ENCODE measurements at regions not wholly inside any gene's neighbourhood (a gene's known extent, or its start where the extent isn't known, plus 50 kb on each side); places are given as distances from the start of the nearest gene placed in this dataset.

DNA sequence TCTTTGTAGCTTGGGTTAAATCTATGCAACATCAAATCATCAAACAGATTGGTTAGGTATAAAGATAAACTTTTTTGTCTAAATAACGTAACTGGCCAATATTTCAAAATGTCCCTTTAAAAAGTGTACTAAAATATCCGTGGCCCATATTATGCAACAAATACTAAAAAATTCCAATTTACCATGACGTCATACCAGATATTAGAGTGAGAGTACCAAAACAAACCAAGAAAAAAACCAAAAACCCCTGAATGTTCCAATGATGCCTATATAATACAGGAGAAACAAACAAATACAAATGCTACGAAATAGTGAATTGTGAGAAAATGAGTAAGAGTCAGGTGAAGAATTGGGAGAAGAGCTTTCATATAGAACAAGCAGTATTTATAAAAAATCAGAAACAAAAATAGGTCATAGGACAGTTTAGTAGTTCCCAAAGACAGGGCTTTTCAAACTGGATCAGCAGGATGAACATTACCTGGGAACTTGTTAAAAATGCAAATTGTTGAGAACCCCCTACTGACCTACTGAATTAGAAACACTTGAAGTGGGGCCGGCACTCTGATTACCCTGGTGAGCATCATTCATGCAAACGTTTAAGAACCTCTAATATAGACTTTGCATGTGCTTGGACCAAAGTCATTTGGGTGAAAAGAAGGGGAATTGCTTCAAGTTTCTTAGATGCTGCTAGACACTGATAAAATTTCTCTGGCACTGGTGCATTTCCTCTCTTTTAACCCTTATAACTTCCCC lies 753.7 kb downstream of the DSC3 start:
- no peak for DNase-seq

- DNase-seq, result peak; percentile 2
Measured at GRCh38 chr18:30280861-30281470, 761.6 kb downstream of the DSC3 start.

DNA sequence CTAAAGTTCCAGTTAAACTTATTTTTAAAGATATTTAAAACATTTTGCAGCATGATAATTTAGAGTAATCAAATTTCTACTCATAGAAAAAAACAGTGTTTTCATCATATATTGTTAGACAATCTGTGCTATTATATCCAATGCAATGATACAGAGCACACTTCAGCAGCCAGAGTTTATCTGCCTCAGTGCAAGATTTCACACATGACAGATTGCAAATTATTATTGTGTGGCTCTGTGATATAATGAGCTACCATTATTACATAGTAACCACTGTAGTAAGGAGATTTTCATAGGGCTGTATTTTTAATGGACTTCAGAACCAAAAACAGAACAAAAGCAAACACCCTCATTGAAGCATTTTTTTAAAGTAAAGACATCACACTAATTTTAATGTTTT lies 762.4 kb downstream of the DSC3 start:
- no peak for DNase-seq

DNA sequence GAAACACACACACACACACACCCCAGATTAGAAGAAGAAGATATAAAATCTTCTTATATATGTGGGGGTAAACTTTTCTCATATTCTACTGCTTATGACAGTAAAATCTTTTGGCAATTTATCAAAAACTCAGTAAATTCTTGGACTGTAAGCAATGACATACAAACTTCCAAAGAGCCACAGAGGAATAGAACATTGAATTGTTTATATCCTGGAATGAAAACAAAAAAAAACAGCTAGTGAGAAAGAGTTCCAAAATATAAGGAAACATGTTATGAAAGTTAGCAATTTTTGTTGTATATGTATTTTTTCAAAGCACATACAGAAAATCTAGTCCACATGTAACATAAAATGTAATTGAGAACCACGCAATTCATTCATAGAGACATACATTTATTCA lies 764.9 kb downstream of the DSC3 start:
- DNase-seq, result no peak

DNA sequence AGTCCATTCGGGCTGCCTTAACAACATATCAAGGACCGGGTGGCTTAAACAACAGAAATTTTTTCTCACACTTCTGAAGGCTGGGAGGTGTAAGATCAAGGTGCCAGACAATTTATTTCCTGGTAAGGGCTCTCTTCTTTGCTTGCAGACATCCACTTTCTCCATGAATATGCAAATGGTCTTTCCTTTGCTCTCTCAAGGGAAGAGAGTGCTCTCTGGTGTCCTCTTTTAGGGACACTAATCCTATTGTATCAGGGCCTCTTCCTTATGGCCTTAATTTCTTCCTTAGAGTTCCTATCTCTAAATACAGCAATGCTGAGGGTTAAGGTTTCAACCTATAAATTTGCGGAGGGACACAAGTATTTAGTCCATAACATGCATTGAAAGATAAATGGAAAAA lies 770.8 kb downstream of the DSC3 start:
- no peak for DNase-seq

DNA sequence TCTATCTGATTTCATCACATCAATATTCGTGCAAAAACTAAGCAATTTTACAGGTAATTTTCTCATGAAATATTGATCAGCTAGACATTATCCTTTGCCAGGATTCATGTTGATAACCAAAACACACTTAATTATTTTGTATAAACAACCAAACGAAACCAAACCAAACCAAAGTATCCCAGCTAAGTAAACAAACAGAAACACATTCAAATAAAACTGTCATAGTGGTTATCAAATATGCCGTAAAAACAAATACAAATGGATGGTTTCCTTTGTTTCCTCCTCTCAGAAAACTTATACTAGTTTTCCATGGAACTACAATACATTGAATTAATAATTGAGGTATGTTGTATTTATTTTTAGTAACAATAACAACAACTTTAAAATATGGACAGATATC lies 777.4 kb downstream of the DSC3 start:
- no peak for DNase-seq

DNA sequence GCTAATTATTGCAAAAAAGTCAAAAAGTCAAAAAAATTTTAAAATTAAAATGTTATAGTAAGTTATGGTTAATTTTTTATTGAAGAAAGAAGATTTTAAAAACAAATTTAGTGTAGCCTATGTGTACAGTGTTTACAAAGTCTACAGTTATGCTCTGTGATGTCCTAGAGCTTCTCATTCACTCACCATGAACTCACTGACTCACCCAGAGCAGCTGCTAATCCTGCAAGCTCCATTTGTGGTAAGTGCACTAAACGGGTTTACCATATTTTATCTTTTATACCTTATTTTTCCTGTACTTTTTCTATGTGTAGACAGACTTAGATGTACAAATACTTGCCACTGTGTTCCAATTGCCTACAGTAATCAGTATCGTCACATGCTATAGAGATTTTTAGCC lies 788.2 kb downstream of the DSC3 start:
- no peak for DNase-seq

DNA sequence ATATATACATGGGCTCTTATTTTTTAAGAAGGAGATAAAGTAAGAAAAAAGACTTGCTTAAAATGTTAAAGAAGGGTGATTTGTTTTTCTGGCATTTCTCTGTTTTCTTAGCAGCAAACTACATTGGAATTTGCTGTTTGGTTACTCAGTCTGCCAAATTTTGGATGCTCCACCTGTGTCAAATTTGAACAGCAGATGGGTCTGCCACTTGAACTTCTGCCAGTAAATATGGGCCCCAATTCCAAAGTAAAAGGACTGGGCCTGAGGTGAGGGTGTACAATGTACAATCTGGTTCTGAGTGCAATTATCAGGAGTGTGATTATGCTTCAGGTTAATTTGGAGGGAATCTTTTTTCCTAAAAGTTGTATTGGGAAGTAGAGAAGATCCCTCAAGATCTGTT lies 794.5 kb downstream of the DSC3 start:
- DNase-seq, result no peak

DNA sequence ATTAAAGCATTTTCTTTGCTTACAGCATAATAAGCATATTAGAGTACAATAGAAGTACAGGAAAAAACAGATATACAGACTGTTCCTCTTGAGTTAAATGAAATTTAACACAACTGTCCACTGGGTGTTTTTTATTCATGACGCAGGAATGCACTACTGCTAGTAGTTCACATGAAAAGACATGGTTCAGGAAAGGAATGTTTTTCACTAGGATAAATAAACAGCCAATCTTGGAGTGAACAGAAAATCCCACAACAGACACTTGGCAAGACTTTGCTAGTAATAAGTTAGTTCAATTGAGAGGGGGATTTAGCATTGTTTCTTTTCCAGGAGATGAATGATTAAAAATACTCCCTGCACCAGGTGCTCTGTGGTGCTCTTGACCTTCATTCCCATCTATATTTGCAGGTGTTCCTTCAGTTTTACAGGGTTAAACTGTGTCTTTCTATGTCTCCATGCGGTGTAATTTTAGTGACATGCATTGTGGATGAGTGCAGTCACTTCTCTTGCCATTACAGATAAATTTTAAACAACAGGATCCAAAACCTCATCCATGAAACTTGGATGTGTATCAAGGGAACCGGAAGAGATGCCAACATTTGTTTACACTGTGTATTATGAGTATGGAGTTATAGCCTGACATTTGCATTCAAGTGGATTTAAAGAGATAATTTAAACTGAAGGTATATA lies 796.6 kb downstream of the DSC3 start:
- no peak for DNase-seq

GRCh38 chr18:30234755-30235154 lies 807.8 kb downstream of the DSC3 start:
- DNase-seq, result no peak

GRCh38 chr18:30211112-30211511 lies 831.4 kb downstream of the DSC3 start:
- DNase-seq, result no peak

DNA sequence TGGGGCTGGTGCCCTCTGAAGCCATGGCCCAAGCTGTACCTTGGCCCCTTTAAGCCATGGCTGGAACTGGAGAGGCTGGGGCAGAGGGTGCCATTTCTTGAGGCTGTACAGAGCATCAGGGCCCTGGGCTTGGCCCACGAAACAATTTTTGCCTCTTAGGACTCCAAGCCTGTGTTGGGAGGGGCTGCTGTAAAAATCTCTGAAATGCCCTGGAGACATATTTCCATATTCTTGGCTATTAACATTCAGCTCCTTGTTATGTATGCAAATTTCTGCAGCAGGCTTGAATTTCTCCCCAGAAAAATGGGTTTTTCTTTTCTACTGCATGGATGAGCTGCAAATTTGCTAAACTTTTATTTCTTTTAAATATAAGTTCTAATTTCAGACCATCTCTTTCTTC lies 834.0 kb downstream of the DSC3 start:
- DNase-seq, result no peak

DNA sequence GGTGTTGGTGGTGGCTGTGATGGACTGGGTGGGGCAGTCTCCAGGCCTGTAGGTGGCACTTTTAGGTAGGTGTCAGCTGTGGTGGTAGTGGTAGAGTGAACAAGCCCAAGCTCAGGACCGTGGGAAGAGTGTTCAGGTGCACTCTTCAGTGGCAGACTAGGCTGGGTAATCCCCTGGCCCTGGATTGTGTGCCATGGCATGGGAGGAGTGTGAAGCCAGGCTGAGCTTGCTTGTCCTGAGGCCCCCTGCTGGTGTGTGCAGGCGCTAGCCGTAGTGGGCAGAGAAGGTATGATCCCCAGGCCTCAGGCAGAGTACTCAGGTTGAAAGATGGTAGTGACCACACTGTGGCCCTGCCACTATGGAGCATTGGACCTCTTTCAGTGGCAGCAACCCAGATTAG lies 850.3 kb downstream of the DSC3 start:
- DNase-seq, result no peak

DNA sequence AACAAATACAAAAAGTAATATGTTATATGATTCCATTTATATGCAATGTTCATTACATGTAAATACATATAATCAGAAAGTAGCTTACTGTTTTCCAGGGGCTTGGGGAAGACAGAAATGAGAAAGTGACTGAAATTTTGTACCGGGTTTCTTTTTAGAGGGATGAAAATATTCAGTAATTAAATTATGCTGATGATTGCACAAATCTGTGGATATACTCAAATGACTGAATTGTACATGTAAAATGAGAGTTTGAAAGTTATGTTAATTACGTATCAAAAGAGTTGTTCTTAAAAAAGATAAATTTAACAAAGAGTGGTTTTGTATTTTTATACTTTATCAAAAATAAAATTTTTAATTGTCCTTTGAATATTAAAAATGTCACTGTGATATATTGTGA lies 856.3 kb downstream of the DSC3 start:
- DNase-seq, result no peak

- no peak for DNase-seq
Measured at GRCh38 chr18:30177056-30177455, 865.5 kb downstream of the DSC3 start.

GRCh38 chr18:30175621-30176225 lies 866.8 kb downstream of the DSC3 start:
- DNase-seq, result no peak

GRCh38 chr18:30175061-30175574 lies 867.4 kb downstream of the DSC3 start:
- DNase-seq, result no peak

GRCh38 chr18:30163573-30163972 lies 879.0 kb downstream of the DSC3 start:
- no peak for DNase-seq

DNA sequence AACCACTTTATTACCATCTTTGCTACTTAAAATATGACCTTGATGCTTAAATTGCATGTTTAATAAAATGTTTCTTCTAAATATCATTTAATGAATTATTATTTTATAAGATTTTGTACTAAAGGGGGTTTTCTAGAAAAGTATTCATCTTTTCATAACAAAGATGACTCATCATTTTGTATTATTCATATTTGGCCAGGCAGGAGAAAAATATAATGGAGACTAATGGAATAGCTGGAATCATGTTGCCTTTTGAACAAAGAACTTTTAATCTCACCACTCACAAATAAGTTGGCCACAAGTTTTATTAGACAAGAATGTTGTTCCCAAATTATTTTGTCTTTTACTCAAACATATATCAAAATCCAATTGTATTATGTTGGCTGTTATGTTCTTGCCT lies 882.4 kb downstream of the DSC3 start:
- DNase-seq, result no peak

GRCh38 chr18:30150586-30151250 lies 891.8 kb downstream of the DSC3 start:
- DNase-seq, result no peak

DNA sequence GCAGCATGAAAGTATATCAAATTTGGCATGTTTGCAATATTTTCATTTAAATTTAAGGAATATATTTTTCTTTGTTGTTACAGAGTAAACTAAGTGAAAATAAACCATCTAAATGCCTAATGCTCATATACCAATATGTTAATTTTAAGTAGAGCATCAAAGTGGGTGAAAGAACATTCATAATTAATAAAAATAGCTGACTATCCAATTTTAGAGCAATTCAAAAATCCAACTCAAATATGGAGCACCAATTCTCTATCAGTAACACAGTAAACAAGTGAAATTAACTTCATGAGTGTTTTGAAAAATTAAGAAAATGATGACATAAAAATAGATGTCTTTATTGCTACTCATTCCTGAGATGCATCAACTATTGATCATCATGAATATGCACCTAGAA lies 893.0 kb downstream of the DSC3 start:
- no peak for DNase-seq

- DNase-seq, result no peak
Measured at GRCh38 chr18:30142870-30143269, 899.7 kb downstream of the DSC3 start.

- no peak for DNase-seq
Measured at GRCh38 chr18:30142248-30142647, 900.3 kb downstream of the DSC3 start.
